ENCODE measurements at regions not wholly inside any gene's neighbourhood (a gene's known extent, or its start where the extent isn't known, plus 50 kb on each side); places are given as distances from the start of the nearest gene placed in this dataset.
"Not testable (repeated sequence)": the region's sequence is repeated elsewhere in the genome, so short reads cannot be mapped to it uniquely, and the experiment has no call there.

GRCh38 chr1:119254067-119254720, 113.7 kb upstream of the WARS2 start:
- DNase-seq, result no peak

GRCh38 chr1:119256089-119256488, 112.5 kb upstream of the HAO2 start:
- DNase-seq, result not testable (repeated sequence)

DNA sequence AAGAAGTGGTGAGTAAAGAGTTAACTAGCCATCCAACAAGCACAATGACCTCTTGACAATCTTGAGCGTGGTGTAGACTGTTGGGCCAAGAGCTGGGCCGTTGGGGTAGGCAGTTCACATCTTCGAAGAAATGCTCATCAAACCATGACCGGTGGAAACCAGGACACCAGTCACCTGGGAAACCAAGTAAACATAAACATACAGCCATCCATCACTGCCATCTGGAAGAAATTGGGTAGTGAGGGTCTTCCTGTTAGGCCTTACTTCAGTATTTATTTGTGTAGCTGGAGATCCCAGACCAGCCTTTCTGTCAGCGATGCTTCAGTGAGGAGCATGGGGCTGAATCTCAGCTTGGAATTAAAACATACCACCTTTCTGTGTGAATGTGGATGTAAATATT, 108.1 kb upstream of the HAO2 start:
- DNase-seq, result no peak

DNA sequence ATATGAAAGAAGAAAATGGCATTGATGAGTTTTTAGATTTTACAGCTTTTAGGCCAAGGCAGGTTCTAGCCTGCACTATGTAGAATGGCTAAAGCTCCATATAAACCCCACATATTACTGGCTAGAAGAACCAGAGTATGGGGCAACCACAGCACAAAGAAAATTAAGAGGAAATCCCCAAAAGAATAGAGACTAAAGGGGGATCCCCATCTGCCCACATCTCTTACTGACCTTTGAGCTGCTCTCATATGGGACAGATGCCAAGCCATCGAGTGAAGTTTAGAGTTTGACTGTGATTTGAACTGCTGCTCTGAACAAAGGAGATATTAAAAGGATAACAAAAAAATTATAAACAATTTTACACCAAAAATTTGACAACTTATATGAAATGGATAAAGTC, 102.2 kb upstream of the HAO2 start:
- DNase-seq, result no peak

DNA sequence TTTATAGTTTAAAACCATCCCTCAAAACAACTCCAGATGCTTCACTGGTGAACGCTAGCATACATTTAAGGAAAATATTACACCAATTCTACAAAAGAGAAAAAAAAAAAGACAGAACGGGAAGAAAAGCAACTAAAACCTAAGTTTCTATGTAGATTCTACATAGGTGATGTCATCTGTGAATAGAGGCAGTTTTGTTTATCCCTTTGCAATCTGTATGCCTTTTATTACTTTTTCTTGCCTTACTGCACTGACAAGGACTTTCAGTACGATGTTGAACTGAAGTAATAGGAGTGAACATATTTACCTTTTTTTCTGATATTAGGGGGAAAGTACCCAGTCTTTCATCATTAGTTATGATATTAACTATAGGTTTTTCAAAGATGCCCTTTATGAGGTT, 101.7 kb upstream of the HAO2 start:
- no peak for DNase-seq

GRCh38 chr1:119267288-119267687, 101.3 kb upstream of the HAO2 start:
- not testable (repeated sequence) for DNase-seq

DNA sequence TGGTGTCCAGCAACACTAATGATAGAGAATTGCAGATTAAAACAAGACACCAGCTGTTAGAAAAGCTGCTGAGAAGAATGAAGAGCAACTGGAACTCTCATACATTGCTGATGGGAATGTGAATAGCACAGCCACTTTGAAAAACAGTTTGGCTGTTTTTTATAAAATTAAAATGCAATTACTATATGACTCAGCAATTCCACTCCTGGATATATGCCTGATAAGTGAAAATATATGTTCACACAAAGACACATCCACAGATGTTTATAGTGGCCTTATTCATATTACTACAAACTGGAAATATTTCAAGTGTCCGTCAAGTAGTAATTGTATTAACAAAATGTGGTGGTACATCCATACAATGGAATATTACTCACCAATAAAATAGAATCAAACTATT, 99.7 kb upstream of the HAO2 start:
- no peak for DNase-seq

DNA sequence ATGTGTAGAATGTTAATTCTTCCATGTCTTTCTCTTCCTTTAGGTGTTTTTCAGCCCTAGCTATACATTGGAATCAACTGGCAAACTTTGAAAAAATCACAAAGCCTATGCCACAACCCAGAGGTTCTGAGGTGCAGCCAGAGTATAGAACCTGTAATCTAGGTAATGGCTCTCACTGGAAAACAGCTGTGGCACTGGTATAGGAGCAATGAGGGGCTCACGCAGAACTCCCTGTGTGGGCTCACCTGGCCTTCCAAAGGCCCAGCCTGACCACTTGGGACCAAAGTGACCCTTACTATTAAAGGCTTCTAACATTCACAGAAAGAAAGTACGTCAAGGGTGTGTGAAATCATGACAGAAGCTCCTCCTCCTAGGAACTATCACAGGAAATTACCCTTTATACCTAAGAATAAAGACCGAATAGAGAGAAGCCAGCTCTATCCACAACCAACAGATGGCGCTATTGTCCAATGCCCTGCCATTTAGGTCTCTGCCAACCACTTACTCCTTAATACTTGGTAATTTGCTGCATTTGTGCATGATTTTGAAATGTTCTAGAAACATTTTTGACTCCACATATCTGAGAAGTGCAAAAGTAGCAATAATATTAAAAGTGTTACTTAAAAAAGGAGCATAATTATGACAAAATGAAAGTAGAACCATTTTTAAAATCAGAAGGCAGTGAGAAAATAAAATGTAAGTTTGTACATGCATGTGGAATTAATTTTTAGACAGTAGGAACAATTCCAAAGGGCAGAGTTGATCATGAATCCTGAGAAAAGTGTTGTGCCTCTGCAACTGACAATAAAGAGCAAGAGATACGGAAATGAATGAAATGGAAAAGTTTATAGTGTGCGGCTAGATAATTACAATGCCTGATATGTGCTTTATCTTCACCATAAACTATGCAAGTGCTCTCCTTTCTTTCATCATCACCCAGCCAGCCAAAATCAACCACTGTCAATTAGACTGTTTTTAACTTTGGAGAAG, 93.1 kb upstream of the HAO2 start:
- DNase-seq, result peak; percentile 52

GRCh38 chr1:119276558-119276957, 92.0 kb upstream of the HAO2 start:
- DNase-seq, result no peak

- DNase-seq, result no peak
These were observed 88.9 kb upstream of the HAO2 start for GRCh38 chr1:119279456-119280381.

- DNase-seq, result no peak
These were observed 83.1 kb upstream of the HAO2 start for GRCh38 chr1:119285482-119285881.

GRCh38 chr1:119286587-119287181, 81.9 kb upstream of the HAO2 start:
- DNase-seq, result peak; percentile 47

DNA sequence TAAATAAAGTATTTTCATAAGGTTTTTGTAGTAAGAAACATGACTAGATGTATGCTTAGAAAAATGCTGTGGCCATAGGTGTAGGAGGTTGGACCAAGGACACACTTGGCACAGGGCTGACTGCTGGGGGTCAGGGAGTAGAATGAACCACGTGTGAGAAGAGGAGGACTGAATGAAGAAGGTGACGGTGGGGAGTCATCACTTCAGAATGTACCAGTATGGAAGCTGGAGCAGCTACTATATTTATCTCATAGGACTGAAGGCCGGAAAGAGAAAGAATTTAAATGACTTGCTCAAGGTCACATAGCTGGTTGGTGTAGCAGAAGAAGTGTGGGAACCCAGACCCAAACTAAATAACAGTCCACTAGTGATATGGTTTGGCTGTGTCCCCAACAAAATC, 79.8 kb upstream of the HAO2 start:
- no peak for DNase-seq

GRCh38 chr1:119290297-119290696, 78.3 kb upstream of the HAO2 start:
- no peak for DNase-seq

- DNase-seq, result no peak
These were observed 76.9 kb upstream of the HAO2 start for GRCh38 chr1:119291611-119292206.

DNA sequence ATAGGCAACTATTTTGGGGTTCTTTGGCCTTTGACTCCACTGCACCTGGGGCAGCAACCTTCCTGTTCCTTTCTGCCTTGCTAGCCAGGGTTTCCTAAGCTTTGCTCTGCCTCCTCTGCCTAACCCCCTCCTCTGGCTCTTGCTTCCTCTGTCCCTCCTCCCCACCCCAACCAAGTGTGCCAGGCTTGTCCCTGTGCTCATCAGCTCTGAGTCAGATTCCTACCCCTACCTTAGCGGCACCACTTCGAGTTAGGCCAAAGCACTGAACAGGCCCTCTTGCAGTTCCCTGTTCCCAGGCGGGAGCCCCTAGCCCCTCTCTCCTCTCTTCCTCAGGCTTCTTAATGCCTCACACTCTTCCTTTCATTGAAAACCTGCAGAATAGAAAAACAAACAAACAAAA, 74.8 kb upstream of the HAO2 start:
- DNase-seq, result no peak

DNA sequence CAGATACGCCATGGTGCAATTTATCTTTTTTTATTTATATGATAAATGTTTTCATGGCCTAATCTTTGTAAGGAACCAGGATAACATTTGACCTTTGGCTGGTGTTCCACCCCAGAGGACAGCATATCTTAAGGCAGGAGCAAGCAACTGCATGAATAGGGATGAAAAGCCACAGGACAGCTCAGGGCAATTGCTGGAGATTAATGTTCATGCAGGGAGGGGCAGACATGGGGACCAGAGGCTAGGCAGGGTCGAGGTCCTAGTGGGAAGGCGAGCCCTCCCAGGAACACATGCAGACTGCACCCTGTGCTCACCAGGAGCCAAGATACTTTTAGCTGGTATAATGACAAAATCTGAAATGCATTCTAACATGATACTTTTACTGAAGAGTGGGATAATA, 74.4 kb upstream of the HAO2 start:
- no peak for DNase-seq

DNA sequence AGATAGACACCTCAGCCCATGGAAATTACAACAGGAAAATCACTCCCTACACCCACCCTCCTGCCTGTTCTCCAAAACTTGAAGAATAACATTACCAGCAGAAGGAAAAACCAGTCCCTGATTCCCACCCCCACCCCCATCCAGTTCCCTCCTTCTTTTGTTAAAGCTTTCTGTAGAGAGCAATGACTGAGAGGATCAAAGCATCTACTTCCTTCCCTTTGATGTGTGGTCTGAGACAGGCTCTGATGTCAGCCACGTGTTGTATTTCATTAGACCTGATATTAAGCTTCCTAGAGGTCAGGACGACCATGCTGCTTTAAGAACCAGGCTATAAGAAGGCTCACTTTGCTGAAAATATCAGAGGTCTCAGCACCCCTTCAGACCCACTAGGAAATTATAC, 73.9 kb upstream of the HAO2 start:
- no peak for DNase-seq

DNA sequence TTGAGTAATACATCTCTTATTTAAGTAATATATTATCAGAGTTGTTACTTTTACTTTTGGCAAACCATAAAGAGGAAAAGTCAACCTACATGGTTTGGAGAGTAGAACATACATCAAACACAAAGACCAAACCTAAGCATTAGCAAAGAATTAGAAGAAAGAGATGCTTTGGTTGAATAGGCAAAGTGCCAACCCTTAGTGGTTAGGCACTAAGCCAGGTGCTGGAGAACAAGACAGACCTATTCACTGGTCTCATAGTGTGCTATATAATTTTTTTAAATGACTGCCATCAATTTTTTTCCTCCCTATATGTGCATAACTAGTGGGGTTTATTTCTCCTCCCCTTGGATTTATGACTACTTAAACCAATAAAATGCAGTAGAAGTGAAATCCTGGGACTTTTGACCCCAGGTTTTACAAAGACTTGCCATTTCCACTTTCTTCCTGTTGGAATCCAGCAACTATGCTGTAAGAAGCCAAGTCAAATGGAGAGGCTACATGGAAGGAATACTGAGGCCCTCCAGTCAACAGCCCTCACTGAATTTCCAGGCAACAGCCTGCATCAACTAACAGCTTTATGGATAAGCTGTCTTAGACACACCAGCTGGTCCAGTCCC, 69.8 kb upstream of the HAO2 start:
- no peak for DNase-seq

DNA sequence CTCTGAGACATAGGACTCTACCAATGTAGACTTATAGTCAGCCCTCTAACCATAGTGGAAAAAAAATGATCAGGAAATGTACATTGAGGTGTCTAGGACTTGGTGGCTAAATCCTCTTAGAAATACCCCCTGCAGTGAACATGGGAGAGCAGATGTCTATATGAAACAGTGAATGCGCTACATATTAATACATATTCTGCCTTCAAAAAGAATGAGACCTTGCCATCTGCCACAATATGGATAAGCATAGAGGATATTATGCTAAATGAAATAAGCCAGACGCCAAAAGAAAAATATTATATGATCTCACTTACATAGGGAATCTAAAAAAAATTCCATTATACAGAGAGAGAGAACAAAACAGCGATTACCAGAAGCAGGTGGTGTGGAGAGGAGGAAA, 66.6 kb upstream of the HAO2 start:
- DNase-seq, result no peak

GRCh38 chr1:119308130-119308700, 60.4 kb upstream of the HAO2 start:
- DNase-seq, result no peak

DNA sequence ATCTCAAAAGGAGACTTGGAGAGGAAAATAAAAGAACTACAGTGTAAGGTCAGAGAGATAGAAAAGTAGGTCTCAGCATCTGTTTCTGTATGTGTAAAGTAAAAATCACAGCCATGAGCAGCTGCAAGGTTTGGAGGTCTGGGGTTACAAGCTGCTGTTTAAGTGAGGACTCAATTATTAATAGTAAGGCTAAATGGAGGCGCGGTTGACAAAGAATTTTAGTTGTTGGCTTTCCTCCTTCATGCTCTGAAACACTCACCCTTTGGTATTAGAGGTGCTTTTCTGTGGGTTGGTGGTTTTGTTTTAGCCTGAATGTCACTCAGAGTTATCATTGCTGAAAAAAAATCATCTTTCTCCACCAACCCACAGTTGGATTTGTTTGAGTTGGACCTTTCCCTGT, 59.8 kb upstream of the HAO2 start:
- DNase-seq, result no peak

Data from activated CD4-positive, alpha-beta T cell treated with anti-CD3 and anti-CD28 coated beads, Interleukin-2, amount 50 U/mL, for 16 hours (primary cell).